ENCODE measurements at regions not wholly inside any gene's neighbourhood (a gene's known extent, or its start where the extent isn't known, plus 50 kb on each side); places are given as distances from the start of the nearest gene placed in this dataset.
"Not testable (repeated sequence)": the region's sequence is repeated elsewhere in the genome, so short reads cannot be mapped to it uniquely, and the experiment has no call there.

DNA sequence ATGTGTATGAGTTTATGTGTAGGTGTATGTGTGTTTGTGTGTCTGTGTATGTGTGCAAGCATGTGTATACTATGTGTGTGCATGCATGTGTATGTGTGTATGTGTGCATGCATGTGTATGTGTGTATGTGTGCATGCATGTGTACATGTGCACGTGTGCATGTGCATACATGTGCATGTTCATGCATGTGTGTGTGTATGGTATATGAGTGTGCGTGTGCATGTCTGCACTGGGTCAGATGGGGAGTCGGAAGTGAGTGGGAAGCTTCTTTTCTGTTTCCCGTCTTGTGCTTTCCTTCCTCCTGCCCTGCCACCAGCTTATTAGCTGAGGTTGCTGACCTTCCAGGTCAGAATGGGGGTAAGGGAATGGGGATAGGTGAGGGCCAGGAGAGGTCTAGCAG, 174.7 kb downstream of the MAP2K4 start:
- Histone ChIP-seq H3K9me3 (no peaks in the 10 kb centered on the region), H3K27me3 (no peaks in the 10 kb centered on the region), H3K4me1 (no peaks in the 10 kb centered on the region), H3K4me3 (no peak overlapping the region), H3K27ac (no peak overlapping the region), H3K36me3 (no peaks in the 10 kb centered on the region)
- DNase-seq = no peak
- in situ Hi-C loops (cut with MboI; ENCODE audit: low pct_ligation_motif_present in 1 of 4, low pct_unique_long_range_greater_than_20kb in 1 of 4, low sequenced_read_pairs in 3 of 4) (loop anchor here in 2 of 4 donors (25.0 kb wide), 2 partner anchors 542 to 817 kb away; partner anchors contain the start of gene ELAC2 (in 2 of the 2)), intact Hi-C loops (cut with DNase I; ENCODE audit: low total_unique reads) (no loop called here)
- WGBS, 2 donors (ENCODE audit: low coverage in 1 of 2) = 69% methylated on average over 4 of the region's 4 CpGs; no CpG with 5 or more reads in 1 of the 2 donors
- TF ChIP-seq POLR2AphosphoS5 (IDR thresholded peaks at IDR 0.05) = no peak
- no peak for TF ChIP-seq EP300 (IDR thresholded peaks at IDR 0.05; ENCODE audit: low read depth)
- TF ChIP-seq, protein P1, sequence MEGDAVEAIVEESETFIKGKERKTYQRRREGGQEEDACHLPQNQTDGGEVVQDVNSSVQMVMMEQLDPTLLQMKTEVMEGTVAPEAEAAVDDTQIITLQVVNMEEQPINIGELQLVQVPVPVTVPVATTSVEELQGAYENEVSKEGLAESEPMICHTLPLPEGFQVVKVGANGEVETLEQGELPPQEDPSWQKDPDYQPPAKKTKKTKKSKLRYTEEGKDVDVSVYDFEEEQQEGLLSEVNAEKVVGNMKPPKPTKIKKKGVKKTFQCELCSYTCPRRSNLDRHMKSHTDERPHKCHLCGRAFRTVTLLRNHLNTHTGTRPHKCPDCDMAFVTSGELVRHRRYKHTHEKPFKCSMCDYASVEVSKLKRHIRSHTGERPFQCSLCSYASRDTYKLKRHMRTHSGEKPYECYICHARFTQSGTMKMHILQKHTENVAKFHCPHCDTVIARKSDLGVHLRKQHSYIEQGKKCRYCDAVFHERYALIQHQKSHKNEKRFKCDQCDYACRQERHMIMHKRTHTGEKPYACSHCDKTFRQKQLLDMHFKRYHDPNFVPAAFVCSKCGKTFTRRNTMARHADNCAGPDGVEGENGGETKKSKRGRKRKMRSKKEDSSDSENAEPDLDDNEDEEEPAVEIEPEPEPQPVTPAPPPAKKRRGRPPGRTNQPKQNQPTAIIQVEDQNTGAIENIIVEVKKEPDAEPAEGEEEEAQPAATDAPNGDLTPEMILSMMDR (IDR thresholded peaks at IDR 0.05) = no peak
- TF ChIP-seq POLR2A (IDR thresholded peaks at IDR 0.05) = no peak

DNA sequence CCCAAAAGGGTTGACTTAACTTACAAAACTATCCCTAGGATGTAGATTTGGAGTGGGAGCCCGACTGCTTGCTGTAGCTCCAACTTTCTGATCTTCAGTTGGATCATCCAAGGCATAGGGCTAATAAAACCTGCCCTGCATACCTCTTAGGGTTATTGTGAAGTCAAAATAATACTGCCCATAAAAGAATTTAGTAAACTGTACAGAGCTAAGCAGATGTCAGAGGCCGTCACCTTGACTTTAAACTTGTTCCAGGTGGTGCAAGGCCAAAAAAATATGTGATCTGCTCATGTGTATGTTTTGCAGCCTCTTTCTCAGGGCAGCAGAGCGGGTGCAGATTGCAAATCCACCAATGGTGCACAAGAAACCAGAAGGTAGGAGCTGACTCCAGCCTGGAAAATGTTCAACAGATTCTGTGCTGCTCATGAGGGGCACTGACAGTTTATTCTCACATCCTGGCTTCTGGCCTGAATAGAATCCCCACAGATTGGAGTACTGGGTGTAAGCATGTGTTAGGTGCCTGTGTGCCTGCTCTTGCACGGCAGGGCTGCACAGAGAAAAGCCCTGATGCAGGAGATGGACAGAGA, 180.7 kb downstream of the MAP2K4 start:
- TF ChIP-seq EP300 (IDR thresholded peaks at IDR 0.05; ENCODE audit: low read depth) (no peak), POLR2AphosphoS5 (IDR thresholded peaks at IDR 0.05) (peak in 1 of 3 donors; percentile 13)
- intact Hi-C loops (cut with DNase I; ENCODE audit: low total_unique reads) = no loop called here
- DNase-seq = no peak

DNA sequence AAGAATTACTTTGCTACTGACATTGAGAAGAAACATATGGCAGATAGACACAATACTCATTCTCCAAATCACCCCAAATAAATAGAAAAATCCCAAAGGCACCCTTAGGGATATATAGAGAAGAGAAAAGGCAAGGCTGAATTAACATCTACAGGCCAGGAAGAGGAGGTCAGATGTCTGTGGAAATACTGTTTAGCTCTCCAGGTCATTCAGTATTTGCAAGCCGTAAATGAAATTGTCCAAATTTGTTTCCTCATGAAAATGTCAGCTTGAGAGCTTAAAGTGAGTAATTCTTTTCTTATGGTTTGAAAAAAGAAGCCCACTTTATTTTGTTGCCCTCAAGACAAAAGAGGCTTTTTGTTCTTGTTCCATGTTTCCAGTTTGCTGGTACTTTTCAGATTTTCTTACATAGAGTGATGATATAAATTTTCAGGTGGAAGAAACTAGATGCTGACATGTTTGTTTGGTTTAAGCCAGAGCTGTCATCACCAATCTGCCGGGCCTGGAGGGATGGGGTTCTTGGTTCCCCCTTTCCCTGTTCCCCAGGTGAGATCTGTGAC, 189.0 kb downstream of the MAP2K4 start:
- H3K9me3 ChIP-seq = no peaks in the 10 kb centered on the region
- intact Hi-C loops (cut with DNase I; ENCODE audit: low total_unique reads) = no loop called here

More for the DNA sequence above, 180.7 kb downstream of the MAP2K4 start:
- peak overlapping the region in 3 of 4 donors; percentile 25 to 55 (median 44) for H3K27ac ChIP-seq
- no peak overlapping the region for H3K4me3 ChIP-seq
- in situ Hi-C loops (cut with MboI; ENCODE audit: low pct_ligation_motif_present in 1 of 4, low pct_unique_long_range_greater_than_20kb in 1 of 4, low sequenced_read_pairs in 3 of 4) = loop anchor here in 2 of 4 donors (25.0 kb wide), 1 partner anchor 111 kb away; no protein-coding TSS in a partner anchor
- no peaks in the 10 kb centered on the region for H3K4me1 ChIP-seq
- H3K9me3 ChIP-seq = no peaks in the 10 kb centered on the region
- no peaks in the 10 kb centered on the region for H3K27me3 ChIP-seq
- no peaks in the 10 kb centered on the region for H3K36me3 ChIP-seq
- WGBS, 2 donors (ENCODE audit: low coverage in 1 of 2) = 61 to 68% methylated on average over 3 to 4 of the region's 4 CpGs

DNA sequence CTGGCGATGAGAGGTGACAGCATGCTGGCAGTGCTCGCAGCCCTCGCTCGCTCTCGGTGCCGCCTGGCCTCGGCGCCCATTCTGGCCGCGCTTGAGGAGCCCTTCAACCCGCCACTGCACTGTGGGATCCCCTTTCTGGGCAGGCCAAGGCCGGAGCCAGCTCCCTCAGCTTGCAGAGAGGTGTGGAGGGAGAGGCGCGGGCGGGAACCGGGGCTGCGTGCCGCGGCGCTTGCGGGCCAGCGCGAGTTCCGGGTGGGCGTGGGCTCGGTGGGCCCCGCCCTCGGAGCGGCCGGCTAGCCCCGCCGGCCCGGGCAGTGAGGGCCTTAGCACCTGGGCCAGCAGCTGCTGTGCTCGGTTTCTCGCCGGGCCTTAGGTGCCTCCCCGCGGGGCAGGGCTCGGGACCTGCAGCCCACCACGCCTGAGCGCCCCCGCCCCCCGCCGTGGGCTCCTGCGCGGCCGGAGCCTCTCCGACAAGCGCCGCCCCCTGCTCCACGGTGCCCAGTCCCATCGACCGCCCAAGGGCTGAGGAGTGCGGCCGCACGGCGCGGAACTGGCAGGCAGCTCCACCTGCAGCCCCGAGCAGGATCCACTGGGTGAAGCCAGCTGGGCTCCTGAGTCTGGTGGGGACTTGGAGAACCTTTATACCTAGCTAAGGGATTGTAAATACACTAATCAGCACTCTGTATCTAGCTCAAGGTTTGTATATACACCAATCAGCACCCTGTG, 200.2 kb downstream of the MAP2K4 start:
- DNase-seq; H3K4me1 ChIP-seq; H3K9me3 ChIP-seq; H3K4me3 ChIP-seq; H3K27me3 ChIP-seq; intact Hi-C loops (cut with DNase I; ENCODE audit: low total_unique reads); H3K36me3 ChIP-seq; H3K27ac ChIP-seq: not testable (repeated sequence)
- WGBS, 2 donors (ENCODE audit: low coverage in 1 of 2) = 94% methylated on average over 25 of the region's 59 CpGs; no CpG with 5 or more reads in 1 of the 2 donors
- in situ Hi-C loops (cut with MboI; ENCODE audit: low pct_ligation_motif_present in 1 of 4, low pct_unique_long_range_greater_than_20kb in 1 of 4, low sequenced_read_pairs in 3 of 4) = loop anchor here in 2 of 4 donors (25.0 kb wide), 1 partner anchor 91 kb away; no protein-coding TSS in a partner anchor

More for the DNA sequence above, 189.0 kb downstream of the MAP2K4 start:
- Histone ChIP-seq H3K27me3 (no peaks in the 10 kb centered on the region), H3K4me1 (peaks cover 0 to 3% (median 0%) of the 10 kb centered on the region in 4 donors), H3K27ac (no peak overlapping the region), H3K36me3 (no peaks in the 10 kb centered on the region), H3K4me3 (no peak overlapping the region)
- in situ Hi-C loops (cut with MboI; ENCODE audit: low pct_ligation_motif_present in 1 of 4, low pct_unique_long_range_greater_than_20kb in 1 of 4, low sequenced_read_pairs in 3 of 4) = loop anchor here in 2 of 4 donors (25.0 kb wide), 1 partner anchor 103 kb away; no protein-coding TSS in a partner anchor
- TF ChIP-seq POLR2AphosphoS5 (IDR thresholded peaks at IDR 0.05) = no peak
- TF ChIP-seq POLR2A (IDR thresholded peaks at IDR 0.05) = no peak
- TF ChIP-seq, protein P1 (IDR thresholded peaks at IDR 0.05) = no peak
- 36 to 51% methylated on average over 2 of the region's 2 CpGs for WGBS, 2 donors (ENCODE audit: low coverage in 1 of 2)
- DNase-seq = no peak

DNA sequence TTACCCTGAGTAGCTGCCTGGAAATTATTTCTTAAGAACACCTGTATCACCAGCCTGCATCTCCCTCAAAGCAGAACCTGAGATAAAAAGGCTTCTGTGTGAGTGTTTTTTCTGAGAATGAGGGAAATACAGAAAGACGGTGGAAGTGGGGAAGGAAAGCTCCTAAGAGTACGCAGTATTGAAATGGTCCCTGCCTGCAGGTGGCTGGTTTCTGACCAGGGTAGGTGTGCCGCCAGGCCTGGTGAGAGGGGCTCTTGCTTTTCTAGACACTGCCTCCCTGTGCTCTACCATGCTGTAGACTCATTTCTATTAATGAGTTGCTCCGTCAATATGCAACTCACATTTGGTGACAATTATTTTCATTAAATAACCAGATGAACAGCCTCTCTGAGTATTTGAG, 201.7 kb downstream of the MAP2K4 start:
- H3K4me1 ChIP-seq = no peaks in the 10 kb centered on the region
- no peak for DNase-seq
- H3K27me3 ChIP-seq = no peaks in the 10 kb centered on the region
- in situ Hi-C loops (cut with MboI; ENCODE audit: low pct_ligation_motif_present in 1 of 4, low pct_unique_long_range_greater_than_20kb in 1 of 4, low sequenced_read_pairs in 3 of 4) (loop anchor here in 2 of 4 donors (25.0 kb wide), 1 partner anchor 90 kb away; no protein-coding TSS in a partner anchor), intact Hi-C loops (cut with DNase I; ENCODE audit: low total_unique reads) (no loop called here)
- no peak for TF ChIP-seq POLR2AphosphoS5 (IDR thresholded peaks at IDR 0.05)
- TF ChIP-seq, protein P1 (IDR thresholded peaks at IDR 0.05) = no peak
- TF ChIP-seq EP300 (IDR thresholded peaks at IDR 0.05; ENCODE audit: low read depth) = no peak
- TF ChIP-seq POLR2A (IDR thresholded peaks at IDR 0.05) = no peak
- no peaks in the 10 kb centered on the region for H3K9me3 ChIP-seq
- no peaks in the 10 kb centered on the region for H3K36me3 ChIP-seq
- no peak overlapping the region for H3K27ac ChIP-seq
- WGBS, 2 donors (ENCODE audit: low coverage in 1 of 2) = 83 to 88% methylated on average over 2 to 4 of the region's 4 CpGs
- no peak overlapping the region for H3K4me3 ChIP-seq
